Endothelial cell of umbilical vein (primary cell): ENCODE measurements at regions not wholly inside any gene's neighbourhood (a gene's known extent, or its start where the extent isn't known, plus 50 kb on each side); places are given as distances from the start of the nearest gene placed in this dataset.

Source experiments
- BruUV-seq: library from RNA; stranded (reverse); fragments of 400-500 nt; replicated peaks from 2 replicates; lab custom pipeline; 2021; lab: Mats Ljungman, UMichigan
- CTCF ChIA-PET: fragments of 300-600, 350-600 bp; sonication (Branson Sonifier 250); formaldehyde crosslinking; loops from one replicate; lab custom pipeline; 2021; ENCODE audit warnings: antibody characterized with exemption, inconsistent platforms; lab: Charles Lee
- POLR2A ChIA-PET: fragments of 300-600, 350-600 bp; sonication (Branson Sonifier 250); formaldehyde crosslinking; loops from one replicate; lab custom pipeline; 2021; ENCODE audit warnings: antibody characterized with exemption, inconsistent platforms; lab: Charles Lee
- DNase-seq: peaks from one replicate; pipeline ENCODE4 v3.0.0-alpha.2; 2011; ENCODE audit warnings: low read depth, low spot score
- FAIRE-seq: peaks from 2 replicates; lab custom pipeline; 2011; peaks lifted over from hg19 to GRCh38; lab: Jason Lieb, UNC
- H2AFZ ChIP-seq: 2 replicates; pipeline ENCODE4 v1.6.0; 2012; ENCODE audit warnings: low read depth, low read length, control low read depth, inconsistent platforms
- H3K27ac ChIP-seq: 2 replicates; pipeline ENCODE4 v1.5.1; 2011; ENCODE audit warnings: low read depth, mild to moderate bottlenecking, control low read depth, low read length, moderate library complexity; ENCODE audit not compliant: insufficient read depth
- H3K27me3 ChIP-seq, 2 experiments: 2 replicates each; pipeline versions ENCODE4 v1.6.0 to v1.6.1; 2011; ENCODE audit warnings: low read length in 2 of 2, mixed read lengths in 1 of 2; ENCODE audit not compliant: control insufficient read depth in 2 of 2, insufficient read depth in 2 of 2
- H3K36me3 ChIP-seq, 2 experiments: 2 replicates in 1 of 2; 3 replicates in 1 of 2; pipeline ENCODE4 v1.5.1; 2011; ENCODE audit warnings: low read length in 2 of 2, mild to moderate bottlenecking in 1 of 2, moderate library complexity in 1 of 2; ENCODE audit not compliant: control insufficient read depth in 2 of 2, insufficient read depth in 2 of 2; ENCODE audit errors: extremely low read depth in 1 of 2
- H3K4me1 ChIP-seq: 3 replicates; pipeline ENCODE4 v1.5.1; 2011; ENCODE audit warnings: mild to moderate bottlenecking, low read length; ENCODE audit not compliant: control insufficient read depth, insufficient read depth; ENCODE audit errors: extremely low read depth
- H3K4me2 ChIP-seq: 2 replicates; pipeline ENCODE4 v1.6.1; 2011; ENCODE audit warnings: low read length, control low read depth, mixed read lengths; ENCODE audit not compliant: insufficient read depth
- H3K4me3 ChIP-seq, 3 experiments: fragments of 200-600 bp in 1 of 3; sonication (generic), shearing (Covaris generic) in 1 of 3; replicated peaks in 1 of 3; 2 replicates each; pipeline ENCODE4 v1.5.1; 2011 to 2016; ENCODE audit warnings: control low read depth in 3 of 3, low read length in 3 of 3, mild to moderate bottlenecking in 2 of 3, inconsistent platforms in 1 of 3, low read depth in 1 of 3, moderate library complexity in 1 of 3; ENCODE audit not compliant: insufficient read depth in 1 of 3
- H3K79me2 ChIP-seq: 2 replicates; pipeline ENCODE4 v1.6.0; 2012; ENCODE audit warnings: low read length, inconsistent platforms; ENCODE audit not compliant: control insufficient read depth, insufficient read depth
- H3K9ac ChIP-seq: replicated peaks from 2 replicates; pipeline ENCODE3; 2011; ENCODE audit warnings: low read length, control low read depth; ENCODE audit not compliant: insufficient read depth; ENCODE audit errors: extremely low read depth
- H3K9me1 ChIP-seq: replicated peaks from 3 replicates; pipeline ENCODE4 v1.6.0; 2011; ENCODE audit warnings: mild to moderate bottlenecking, low read length; ENCODE audit not compliant: control insufficient read depth, insufficient read depth; ENCODE audit errors: extremely low read depth
- H3K9me3 ChIP-seq: replicated peaks from 2 replicates; pipeline ENCODE4 v1.5.1; 2012; ENCODE audit warnings: low read length, inconsistent platforms; ENCODE audit not compliant: control insufficient read depth, insufficient read depth
- H4K20me1 ChIP-seq: replicated peaks from 2 replicates; pipeline ENCODE3; 2011; ENCODE audit warnings: mild to moderate bottlenecking, low read length; ENCODE audit not compliant: control insufficient read depth, insufficient read depth; ENCODE audit errors: extremely low read depth
- EZH2 ChIP-seq: IDR thresholded peaks from 2 replicates; pipeline ENCODE4 v1.6.1; 2012; ENCODE audit warnings: borderline replicate concordance, low read depth, mild to moderate bottlenecking, moderate library complexity, low read length, inconsistent platforms; ENCODE audit not compliant: severe bottlenecking
- FOS ChIP-seq: IDR thresholded peaks from 2 replicates; pipeline ENCODE4 v1.6.1; 2011; ENCODE audit warnings: mild to moderate bottlenecking, low read length, moderate library complexity, borderline replicate concordance; ENCODE audit not compliant: insufficient read depth
- GATA2 ChIP-seq: IDR thresholded peaks from 2 replicates; pipeline ENCODE4 v1.7.0; 2011; ENCODE audit warnings: low read depth, mild to moderate bottlenecking, moderate library complexity, mixed read lengths, low read length; ENCODE audit not compliant: insufficient read length, insufficient read depth
- JUN ChIP-seq: IDR thresholded peaks from 2 replicates; pipeline ENCODE4 v1.6.1; 2011; ENCODE audit warnings: borderline replicate concordance, low read depth; ENCODE audit not compliant: insufficient read length, insufficient read depth
- MYC ChIP-seq: IDR thresholded peaks from one replicate; pipeline ENCODE4 v1.6.1; 2011; ENCODE audit warnings: mild to moderate bottlenecking, low read depth, low read length
- POLR2A ChIP-seq: IDR thresholded peaks from 2 replicates; pipeline ENCODE4 v1.6.1; 2012; ENCODE audit warnings: low read depth, mild to moderate bottlenecking, control low read depth, low read length
- POLR2AphosphoS5 ChIP-seq: IDR thresholded peaks from 2 replicates; pipeline ENCODE4 v1.6.1; 2012; ENCODE audit warnings: low read depth, mild to moderate bottlenecking, control low read depth, low read length, moderate library complexity; ENCODE audit not compliant: insufficient read depth
- dilution Hi-C: fragments of 300-500 bp; cut with MboI; formaldehyde crosslinking; loops from one replicate; pipeline ENCODE4 v1.15.0; 2019; ENCODE audit warnings: low sequenced_read_pairs; ENCODE audit not compliant: extremely low pct_ligation_motif_present
- intact Hi-C: fragments of 100-400 bp; cut with micrococcal nuclease; formaldehyde crosslinking; loops from one replicate; pipeline ENCODE4 v1.10.0; 2022
- TF ChIP-seq, protein P1 (sequence below), 2 donors: IDR thresholded peaks; 1 replicate in 1 of 2; 2 replicates in 1 of 2; pipeline ENCODE4 v1.5.1; 2011; ENCODE audit warnings: low read length in 2 of 2, mild to moderate bottlenecking in 2 of 2, moderate library complexity in 2 of 2, control low read depth in 1 of 2, inconsistent platforms in 1 of 2, low read depth in 1 of 2; ENCODE audit not compliant: insufficient read depth in 1 of 2; ENCODE audit errors: extremely low read depth in 1 of 2
- TF ChIP-seq, protein P2 (sequence below): IDR thresholded peaks from 2 replicates; pipeline ENCODE4 v1.6.1; 2011; ENCODE audit not compliant: insufficient read depth, insufficient read length

DNA sequence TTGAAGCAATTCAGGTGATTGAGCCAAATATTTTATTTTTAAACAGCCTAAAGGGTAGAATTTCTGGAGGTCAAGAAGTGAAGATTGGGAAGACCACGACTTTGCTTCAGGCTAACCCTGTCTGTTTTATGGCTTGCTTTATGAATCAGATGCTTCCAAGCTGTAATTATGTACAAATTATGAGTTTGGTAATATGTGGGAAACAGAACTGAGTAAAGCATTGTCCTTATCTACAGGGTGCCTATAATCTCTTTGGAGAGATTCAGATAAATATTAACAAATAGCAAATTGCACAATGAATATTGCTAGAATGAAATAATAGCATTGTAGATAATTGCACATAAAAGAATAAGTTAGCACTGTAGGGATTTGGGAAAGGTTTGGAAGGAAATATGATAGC is 539.4 kb upstream of the CDH2 start:
- DNase-seq (no peak), FAIRE-seq (no peak)
- intact Hi-C loops, result no loop called here
- Histone ChIP-seq H3K27me3 (no peaks in the 10 kb centered on the region), H3K9me3 (no peaks in the 10 kb centered on the region), H3K4me2 (no peak overlapping the region), H3K4me3 (no peak overlapping the region), H3K36me3 (no peaks in the 10 kb centered on the region), H3K79me2 (no peaks in the 10 kb centered on the region), H3K9ac (no peak overlapping the region), H3K27ac (no peak overlapping the region), H2AFZ (no peak overlapping the region), H3K4me1 (peaks cover 9% of the 10 kb centered on the region), H3K9me1 (no peaks in the 10 kb centered on the region), H4K20me1 (no peaks in the 10 kb centered on the region)
- no TSS peak for BruUV-seq
- TF ChIP-seq POLR2A, result no peak
- dilution Hi-C loops, result no loop called here
- CTCF ChIA-PET, result no interaction called here
- POLR2A ChIA-PET, result no interaction called here

DNA sequence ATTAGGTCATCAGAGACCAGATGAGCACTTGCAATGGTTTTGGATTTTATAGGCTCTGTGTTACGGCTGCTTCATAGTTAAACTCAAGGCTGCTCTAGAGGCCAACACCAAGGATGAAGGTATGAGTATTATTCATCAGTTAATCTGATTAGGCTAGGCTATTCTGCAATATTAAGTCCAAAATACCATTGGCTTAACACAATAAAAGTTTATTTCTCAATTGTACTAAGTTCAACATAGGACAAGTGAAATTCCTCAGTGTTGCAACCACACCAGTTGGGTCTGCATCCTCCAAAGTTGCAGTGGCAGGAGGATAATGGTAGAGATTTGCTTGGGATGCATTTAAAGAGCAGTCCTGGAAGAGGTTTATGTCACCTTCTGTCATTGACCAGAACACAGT is 538.3 kb upstream of the CDH2 start:
- Histone ChIP-seq H3K9me1 (no peaks in the 10 kb centered on the region), H3K27ac (no peak overlapping the region), H3K27me3 (no peaks in the 10 kb centered on the region), H3K9me3 (no peaks in the 10 kb centered on the region), H3K36me3 (no peaks in the 10 kb centered on the region), H4K20me1 (no peaks in the 10 kb centered on the region), H3K79me2 (no peaks in the 10 kb centered on the region), H3K9ac (no peak overlapping the region), H3K4me3 (no peak overlapping the region), H3K4me2 (no peak overlapping the region), H2AFZ (no peak overlapping the region), H3K4me1 (peaks cover 9% of the 10 kb centered on the region)
- DNase-seq (no peak), FAIRE-seq (no peak)
- dilution Hi-C loops (no loop called here), intact Hi-C loops (no loop called here)
- no peak for TF ChIP-seq EZH2
- TF ChIP-seq JUN, result no peak
- no peak for TF ChIP-seq POLR2A
- no peak for TF ChIP-seq GATA2
- no peak for TF ChIP-seq FOS
- TF ChIP-seq, protein P1, sequence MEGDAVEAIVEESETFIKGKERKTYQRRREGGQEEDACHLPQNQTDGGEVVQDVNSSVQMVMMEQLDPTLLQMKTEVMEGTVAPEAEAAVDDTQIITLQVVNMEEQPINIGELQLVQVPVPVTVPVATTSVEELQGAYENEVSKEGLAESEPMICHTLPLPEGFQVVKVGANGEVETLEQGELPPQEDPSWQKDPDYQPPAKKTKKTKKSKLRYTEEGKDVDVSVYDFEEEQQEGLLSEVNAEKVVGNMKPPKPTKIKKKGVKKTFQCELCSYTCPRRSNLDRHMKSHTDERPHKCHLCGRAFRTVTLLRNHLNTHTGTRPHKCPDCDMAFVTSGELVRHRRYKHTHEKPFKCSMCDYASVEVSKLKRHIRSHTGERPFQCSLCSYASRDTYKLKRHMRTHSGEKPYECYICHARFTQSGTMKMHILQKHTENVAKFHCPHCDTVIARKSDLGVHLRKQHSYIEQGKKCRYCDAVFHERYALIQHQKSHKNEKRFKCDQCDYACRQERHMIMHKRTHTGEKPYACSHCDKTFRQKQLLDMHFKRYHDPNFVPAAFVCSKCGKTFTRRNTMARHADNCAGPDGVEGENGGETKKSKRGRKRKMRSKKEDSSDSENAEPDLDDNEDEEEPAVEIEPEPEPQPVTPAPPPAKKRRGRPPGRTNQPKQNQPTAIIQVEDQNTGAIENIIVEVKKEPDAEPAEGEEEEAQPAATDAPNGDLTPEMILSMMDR (IDR thresholded peaks at IDR 0.05; ENCODE audit: extremely low read depth in 1 of 2, insufficient read depth in 1 of 2, low read depth in 1 of 2, low read length in 2 of 2), result no peak
- TF ChIP-seq, protein P2, sequence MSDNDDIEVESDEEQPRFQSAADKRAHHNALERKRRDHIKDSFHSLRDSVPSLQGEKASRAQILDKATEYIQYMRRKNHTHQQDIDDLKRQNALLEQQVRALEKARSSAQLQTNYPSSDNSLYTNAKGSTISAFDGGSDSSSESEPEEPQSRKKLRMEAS, result no peak
- TF ChIP-seq MYC, result no peak
- no peak for TF ChIP-seq POLR2AphosphoS5
- CTCF ChIA-PET, result no interaction called here
- no TSS peak for BruUV-seq
- POLR2A ChIA-PET, result no interaction called here
